Lower lobe of right lung (tissue), 2 donors: ENCODE measurements at regions not wholly inside any gene's neighbourhood (a gene's known extent, or its start where the extent isn't known, plus 50 kb on each side); places are given as distances from the start of the nearest gene placed in this dataset.

Experiments used
- ATAC-seq, 2 donors: fragments of 200-7000 bp; cut with Tn5 transposase; one replicate each; pipeline ENCODE4 v1.9.1; 2020 to 2022; ENCODE audit warnings: mild to moderate bottlenecking in 2 of 2, moderate library complexity in 2 of 2
- DNase-seq: peaks from one replicate; pipeline ENCODE4 v3.0.0-alpha.2; 2020
- H3K27ac ChIP-seq: fragments of 200-600 bp; one replicate; pipeline ENCODE4 v1.8.0; 2022
- H3K27me3 ChIP-seq: fragments of 200-600 bp; one replicate; pipeline ENCODE4 v1.8.0; 2022; ENCODE audit warnings: low read depth
- H3K36me3 ChIP-seq: fragments of 200-600 bp; one replicate; pipeline ENCODE4 v1.8.0; 2022; ENCODE audit warnings: mild to moderate bottlenecking
- H3K4me1 ChIP-seq: fragments of 200-600 bp; one replicate; pipeline ENCODE4 v1.8.0; 2022
- H3K4me3 ChIP-seq: fragments of 200-600 bp; one replicate; pipeline ENCODE4 v1.8.0; 2022; ENCODE audit warnings: mild to moderate bottlenecking
- H3K9me3 ChIP-seq: fragments of 200-600 bp; one replicate; pipeline ENCODE4 v1.8.0; 2022
- CTCF ChIP-seq: fragments of 200-600 bp; IDR thresholded peaks from one replicate; pipeline ENCODE4 v1.8.0; 2022; ENCODE audit warnings: antibody characterized with exemption, mild to moderate bottlenecking
- intact Hi-C: fragments of 100-400 bp; cut with DNase I; formaldehyde crosslinking; loops from one replicate; pipeline ENCODE4 v1.11.0; 2022
- donor health status: DM: no; HTN: yes; CAD: no; lungs with severe emphysema.

DNA sequence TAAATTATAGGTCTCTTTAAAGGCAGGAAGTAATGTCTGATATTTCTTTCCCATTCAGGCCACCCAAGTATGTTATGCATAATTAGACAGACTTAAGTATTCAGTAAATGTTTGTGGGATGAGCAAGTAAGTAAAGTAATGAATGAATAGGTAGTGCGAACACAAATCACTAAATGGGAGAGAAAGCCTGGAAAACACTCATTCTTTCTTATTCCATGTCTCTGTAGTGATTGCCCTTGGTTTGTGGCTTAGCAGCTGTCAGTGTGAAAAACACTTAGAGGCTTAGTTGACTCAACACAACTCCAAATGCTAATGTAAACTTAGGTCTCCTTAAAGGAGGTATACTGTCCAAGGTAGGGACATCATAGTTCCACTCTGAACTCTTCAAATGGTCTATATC is 182.5 kb downstream of the ZC3H11B start:
- TF ChIP-seq CTCF: no peak
- Histone ChIP-seq H3K27ac (no peak overlapping the region), H3K36me3 (no peaks in the 10 kb centered on the region), H3K4me3 (no peak overlapping the region), H3K27me3 (no peaks in the 10 kb centered on the region), H3K4me1 (no peaks in the 10 kb centered on the region), H3K9me3 (no peaks in the 10 kb centered on the region)
- ATAC-seq (no peak), DNase-seq (no peak)
- intact Hi-C loops: no loop called here

GRCh38 chr1:219428651-219429050 is 184.3 kb downstream of the ZC3H11B start:
- no peak for TF ChIP-seq CTCF
- Histone ChIP-seq H3K4me3 (no peak overlapping the region), H3K4me1 (no peaks in the 10 kb centered on the region), H3K9me3 (no peaks in the 10 kb centered on the region), H3K36me3 (no peaks in the 10 kb centered on the region), H3K27ac (no peak overlapping the region), H3K27me3 (no peaks in the 10 kb centered on the region)
- DNase-seq: no peak
- ATAC-seq: no peak
- intact Hi-C loops: no loop called here

DNA sequence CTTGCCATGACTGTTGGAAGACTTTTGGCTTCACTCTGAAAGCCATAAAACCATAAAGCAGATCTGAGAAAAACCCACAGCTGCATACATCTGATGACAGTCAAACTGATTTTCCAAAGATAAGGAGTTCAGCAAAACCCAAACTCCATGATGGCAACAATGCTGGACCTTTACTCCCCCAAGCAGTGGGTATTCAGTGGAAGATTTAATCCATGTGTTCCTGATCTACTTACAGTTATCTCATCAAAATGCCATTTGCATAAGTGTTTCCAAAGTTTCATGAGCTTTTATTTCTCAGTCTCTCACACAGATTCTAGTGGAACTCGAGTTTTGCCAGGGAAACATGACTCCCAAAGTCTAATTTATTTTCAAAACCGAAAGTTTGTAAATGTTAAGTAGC is 184.9 kb downstream of the ZC3H11B start:
- H3K27ac ChIP-seq: no peak overlapping the region
- TF ChIP-seq CTCF: no peak
- DNase-seq (no peak), ATAC-seq (no peak)
- intact Hi-C loops: no loop called here
- H3K27me3 ChIP-seq: no peaks in the 10 kb centered on the region
- no peak overlapping the region for H3K4me3 ChIP-seq
- no peaks in the 10 kb centered on the region for H3K36me3 ChIP-seq
- H3K9me3 ChIP-seq: no peaks in the 10 kb centered on the region
- H3K4me1 ChIP-seq: no peaks in the 10 kb centered on the region

GRCh38 chr1:219427403-219427802 is 185.5 kb downstream of the ZC3H11B start:
- no peaks in the 10 kb centered on the region for H3K27me3 ChIP-seq
- TF ChIP-seq CTCF: no peak
- intact Hi-C loops: no loop called here
- no peak overlapping the region for H3K4me3 ChIP-seq
- ATAC-seq: no peak
- DNase-seq: no peak
- no peaks in the 10 kb centered on the region for H3K36me3 ChIP-seq
- H3K4me1 ChIP-seq: no peaks in the 10 kb centered on the region
- H3K9me3 ChIP-seq: no peaks in the 10 kb centered on the region
- no peak overlapping the region for H3K27ac ChIP-seq

DNA sequence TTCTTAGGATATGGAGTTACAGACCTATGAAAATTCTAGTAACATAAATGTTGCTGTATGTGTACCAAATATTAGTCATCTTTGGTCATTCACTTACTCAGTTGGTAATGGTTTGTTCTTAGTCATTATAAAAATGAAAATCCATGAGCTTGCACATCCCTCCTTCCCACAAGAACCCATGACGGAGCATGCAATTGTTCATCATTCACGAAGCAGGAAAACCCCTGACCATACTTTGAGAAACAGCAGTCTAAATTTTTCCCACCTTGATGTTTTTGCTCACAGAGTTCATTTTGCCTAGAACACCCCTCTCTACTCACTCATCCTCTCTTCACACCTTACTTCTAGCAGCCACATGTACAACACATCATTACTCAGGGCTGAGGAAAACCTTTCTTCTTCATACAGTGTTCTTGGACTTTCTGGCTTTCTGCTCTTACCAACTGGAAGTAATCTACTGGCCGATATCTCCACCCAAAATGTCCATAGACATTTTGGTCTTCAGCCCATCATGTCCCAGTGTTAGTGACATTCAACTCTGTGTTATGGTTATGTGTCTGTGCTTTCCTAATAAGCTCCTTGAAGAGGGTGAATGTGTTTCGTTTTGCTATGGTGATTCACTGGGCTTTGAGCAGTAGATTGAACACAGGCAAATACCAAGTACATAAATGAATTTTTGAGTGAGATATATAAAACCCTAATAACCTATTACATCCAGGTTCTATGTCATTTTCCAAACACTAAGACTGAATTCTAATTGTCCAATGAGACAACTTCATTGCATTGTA is 189.9 kb downstream of the ZC3H11B start:
- no peak overlapping the region for H3K27ac ChIP-seq
- no peaks in the 10 kb centered on the region for H3K9me3 ChIP-seq
- intact Hi-C loops: no loop called here
- H3K4me1 ChIP-seq: no peaks in the 10 kb centered on the region
- H3K4me3 ChIP-seq: no peak overlapping the region
- no peaks in the 10 kb centered on the region for H3K27me3 ChIP-seq
- DNase-seq (no peak), ATAC-seq (no peak)
- H3K36me3 ChIP-seq: no peaks in the 10 kb centered on the region
- no peak for TF ChIP-seq CTCF
